Gastroesophageal sphincter (tissue), 4 donors: ENCODE measurements at regions not wholly inside any gene's neighbourhood (a gene's known extent, or its start where the extent isn't known, plus 50 kb on each side); places are given as distances from the start of the nearest gene placed in this dataset.

Experiments
- ATAC-seq: fragments of 150-250 bp; one replicate; pipeline ENCODE4 v1.9.1; 2016; ENCODE audit warnings: mild to moderate bottlenecking, moderate library complexity
- H3K27ac ChIP-seq, 4 donors: fragments of 200-600 bp; sonication (generic) in 3 of 4; 1 replicate in 3 of 4; 2 replicates in 1 of 4; pipeline ENCODE4 v1.5.1; 2016 to 2019
- H3K27me3 ChIP-seq: fragments of 200-600 bp; sonication (generic); one replicate; pipeline ENCODE4 v1.5.1; 2019
- H3K36me3 ChIP-seq, 2 donors: fragments of 200-600 bp; sonication (generic); one replicate each; pipeline ENCODE4 v1.5.1; 2019; ENCODE audit warnings: control low read depth in 1 of 2
- H3K4me1 ChIP-seq, 3 donors: fragments of 200-600 bp; sonication (generic); 1 replicate in 2 of 3; 2 replicates in 1 of 3; pipeline ENCODE4 v1.5.1; 2016 to 2019; ENCODE audit warnings: control low read depth in 2 of 3
- H3K4me3 ChIP-seq, 2 donors: fragments of 200-600 bp; sonication (generic); one replicate each; pipeline ENCODE4 v1.5.1; 2019; ENCODE audit warnings: mild to moderate bottlenecking in 1 of 2, moderate library complexity in 1 of 2
- H3K9me3 ChIP-seq, 3 donors: fragments of 200-600 bp; sonication (generic); one replicate each; pipeline ENCODE4 v1.5.1; 2017 to 2019; ENCODE audit warnings: control low read depth in 2 of 3
- CTCF ChIP-seq, 4 experiments: fragments of 200-600 bp in 2 of 4; fragments of 450-650 bp in 2 of 4; sonication (generic) in 1 of 4; IDR thresholded peaks; one replicate each; pipeline ENCODE4 v1.5.1; 2017 to 2019; ENCODE audit warnings: antibody characterized with exemption in 4 of 4, mild to moderate bottlenecking in 2 of 4, moderate library complexity in 2 of 4
- EP300 ChIP-seq: sonication (generic); formaldehyde crosslinking; IDR thresholded peaks from one replicate; pipeline ENCODE4 v1.6.1; 2017; ENCODE audit warnings: antibody characterized with exemption, mild to moderate bottlenecking
- POLR2A ChIP-seq, 2 donors: fragments of 450-650 bp; IDR thresholded peaks; one replicate each; pipeline ENCODE4 v1.6.1; 2017; ENCODE audit warnings: antibody characterized with exemption in 2 of 2, mild to moderate bottlenecking in 2 of 2, moderate library complexity in 1 of 2
- POLR2AphosphoS5 ChIP-seq: sonication (generic); formaldehyde crosslinking; IDR thresholded peaks from one replicate; pipeline ENCODE4 v1.6.1; 2017; ENCODE audit warnings: antibody characterized with exemption
- WGBS, 2 donors: methylation state at CpG; one replicate each; pipeline ENCODE4 v1.1.5; 2018; ENCODE audit warnings: low coverage in 1 of 2; 5-methylcytosine and 5-hydroxymethylcytosine counted together

- H3K9me3 ChIP-seq = no peaks in the 10 kb centered on the region
- peaks cover 0 to 19% (median 0%) of the 10 kb centered on the region in 3 donors for H3K4me1 ChIP-seq
- no peaks in the 10 kb centered on the region for H3K27me3 ChIP-seq
- no peaks in the 10 kb centered on the region for H3K36me3 ChIP-seq
- TF ChIP-seq POLR2AphosphoS5 (no peak), CTCF (IDR thresholded peaks at IDR 0.05) (no peak), EP300 (no peak), POLR2A (IDR thresholded peaks at IDR 0.05) (no peak)
- H3K4me3 ChIP-seq = no peak overlapping the region
- no peak for ATAC-seq
- WGBS, 2 donors = 25 to 60% methylated on average over 2 of the region's 2 CpGs
- H3K27ac ChIP-seq = no peak overlapping the region
These were observed 343.8 kb upstream of the ANO3 start for GRCh38 chr11:25988178-25988577.

GRCh38 chr11:25990406-25990805, 341.5 kb upstream of the ANO3 start:
- Histone ChIP-seq H3K27ac (no peak overlapping the region), H3K4me3 (no peak overlapping the region), H3K9me3 (no peaks in the 10 kb centered on the region), H3K36me3 (no peaks in the 10 kb centered on the region), H3K27me3 (no peaks in the 10 kb centered on the region), H3K4me1 (peaks cover 0 to 19% (median 0%) of the 10 kb centered on the region in 3 donors)
- no peak for ATAC-seq
- TF ChIP-seq POLR2AphosphoS5 = no peak
- no peak for TF ChIP-seq EP300
- TF ChIP-seq CTCF (IDR thresholded peaks at IDR 0.05) = no peak
- TF ChIP-seq POLR2A (IDR thresholded peaks at IDR 0.05) = no peak
- WGBS, 2 donors = 24 to 44% methylated on average over 3 of the region's 3 CpGs

GRCh38 chr11:25991476-25991875, 340.5 kb upstream of the ANO3 start:
- WGBS, 2 donors = 76 to 85% methylated on average over 2 of the region's 2 CpGs
- Histone ChIP-seq H3K36me3 (no peaks in the 10 kb centered on the region), H3K4me3 (no peak overlapping the region), H3K27me3 (no peaks in the 10 kb centered on the region), H3K4me1 (peaks cover 0 to 19% (median 0%) of the 10 kb centered on the region in 3 donors), H3K27ac (no peak overlapping the region), H3K9me3 (no peaks in the 10 kb centered on the region)
- no peak for ATAC-seq
- TF ChIP-seq POLR2AphosphoS5 (no peak), EP300 (no peak), POLR2A (IDR thresholded peaks at IDR 0.05) (no peak), CTCF (IDR thresholded peaks at IDR 0.05) (no peak)

- Histone ChIP-seq H3K27ac (no peak overlapping the region), H3K27me3 (no peaks in the 10 kb centered on the region), H3K9me3 (no peaks in the 10 kb centered on the region), H3K4me3 (no peak overlapping the region), H3K36me3 (no peaks in the 10 kb centered on the region), H3K4me1 (peaks cover 0 to 19% (median 0%) of the 10 kb centered on the region in 3 donors)
- WGBS, 2 donors = 10 to 16% methylated on average over 3 of the region's 3 CpGs
- no peak for ATAC-seq
- TF ChIP-seq POLR2AphosphoS5 (no peak), EP300 (no peak), POLR2A (IDR thresholded peaks at IDR 0.05) (no peak), CTCF (IDR thresholded peaks at IDR 0.05) (no peak)
These were observed 339.6 kb upstream of the ANO3 start for GRCh38 chr11:25992294-25992693.

GRCh38 chr11:25993016-25993415, 338.9 kb upstream of the ANO3 start:
- H3K27ac ChIP-seq = no peak overlapping the region
- no peaks in the 10 kb centered on the region for H3K27me3 ChIP-seq
- no peaks in the 10 kb centered on the region for H3K36me3 ChIP-seq
- no peak for ATAC-seq
- TF ChIP-seq POLR2A (IDR thresholded peaks at IDR 0.05) = no peak
- no peak for TF ChIP-seq EP300
- TF ChIP-seq CTCF (IDR thresholded peaks at IDR 0.05) = no peak
- TF ChIP-seq POLR2AphosphoS5 = no peak
- no peak overlapping the region for H3K4me3 ChIP-seq
- peaks cover 0 to 17% (median 0%) of the 10 kb centered on the region in 3 donors for H3K4me1 ChIP-seq
- 70 to 93% methylated on average over 2 of the region's 2 CpGs for WGBS, 2 donors
- H3K9me3 ChIP-seq = no peaks in the 10 kb centered on the region
